ENCODE measurements at regions not wholly inside any gene's neighbourhood (a gene's known extent, or its start where the extent isn't known, plus 50 kb on each side); places are given as distances from the start of the nearest gene placed in this dataset.
A peak's percentile ranks its signal among the peaks of the same experiment; 100 is the strongest.

DNA sequence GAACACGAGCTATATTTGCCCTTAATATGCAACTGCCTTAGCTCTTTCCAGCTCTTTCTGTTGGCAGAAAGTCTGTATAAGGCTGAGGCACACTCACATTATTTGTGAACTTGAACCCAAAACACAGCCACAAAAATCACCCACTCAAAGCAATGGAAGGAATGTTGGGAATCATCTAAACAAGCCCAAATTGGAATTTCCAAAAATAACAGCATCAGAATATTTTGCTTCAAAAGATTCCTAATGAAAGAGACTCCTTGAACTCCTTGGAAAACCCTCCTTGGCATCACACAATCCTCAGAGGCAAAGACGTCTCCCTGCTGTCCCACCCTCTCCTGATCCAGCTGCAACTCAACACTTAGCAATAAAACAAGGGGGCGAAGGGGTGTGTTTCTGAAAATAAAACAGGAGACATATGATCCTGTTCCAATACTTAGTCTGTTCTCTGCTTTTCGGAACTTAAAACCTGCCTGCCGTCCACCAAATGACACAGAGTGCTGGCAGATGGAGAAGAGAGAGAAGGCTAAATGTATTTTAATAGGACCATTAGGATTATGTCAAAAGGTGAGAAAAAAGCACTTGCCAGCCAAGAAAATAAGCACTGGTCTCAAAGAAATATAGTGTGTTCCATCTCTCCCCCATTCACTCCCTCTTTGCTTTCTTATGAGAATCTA is 320.7 kb upstream of the JARID2 start:
- intact Hi-C loops (cut with micrococcal nuclease), result no loop called here
- Histone ChIP-seq H3K36me3 (ENCODE audit: control insufficient read depth in 2 of 3, insufficient read depth in 3 of 3, low read length in 3 of 3) (no peaks in the 10 kb centered on the region), H3K27me3 (ENCODE audit: control insufficient read depth in 2 of 2, insufficient read depth in 2 of 2, low read length in 2 of 2) (no peaks in the 10 kb centered on the region), H3K9me3 (ENCODE audit: control insufficient read depth in 2 of 3, low read length in 3 of 3) (no peaks in the 10 kb centered on the region), H3K27ac (ENCODE audit: low read depth, low read length) (no peak overlapping the region), H3K4me3 (ENCODE audit: low read length) (no peak overlapping the region), H3K4me1 (ENCODE audit: control insufficient read depth in 2 of 2, insufficient read depth in 2 of 2, low read length in 2 of 2) (no peaks in the 10 kb centered on the region)
- H3K36me3 Mint-ChIP-seq, result no peaks in the 10 kb centered on the region
- peaks cover 0 to 7% (median 0%) of the 10 kb centered on the region in 7 donors for H3K4me1 Mint-ChIP-seq
- H3K9me3 Mint-ChIP-seq, result no peaks in the 10 kb centered on the region
- POLR2A ChIA-PET, result no interaction called here
- no peak overlapping the region for H3K27ac Mint-ChIP-seq
- DNase-seq (no peak), ATAC-seq (no peak)
- H3K27me3 Mint-ChIP-seq, result peaks cover 0 to 2% (median 0%) of the 10 kb centered on the region in 5 donors
- H3K4me3 Mint-ChIP-seq, result no peak overlapping the region
- CTCF ChIA-PET, result no interaction called here

DNA sequence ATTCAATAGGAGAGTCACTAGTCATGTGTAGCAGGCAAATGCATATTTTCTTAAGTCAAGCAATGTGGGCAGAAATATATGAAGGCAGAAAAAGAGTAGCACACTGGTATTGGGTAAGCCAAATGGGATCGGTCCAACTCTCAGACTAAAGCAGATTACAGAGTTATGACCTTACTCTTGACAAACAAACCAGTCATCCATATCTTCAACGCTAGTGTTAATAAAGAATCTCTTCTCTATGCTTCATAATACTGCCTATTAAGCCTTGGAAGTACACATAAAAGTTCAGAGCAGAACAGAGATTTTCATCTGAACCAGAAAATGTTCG is 320.2 kb upstream of the JARID2 start:
- H3K36me3 ChIP-seq (ENCODE audit: control insufficient read depth in 2 of 3, insufficient read depth in 3 of 3, low read length in 3 of 3), result no peaks in the 10 kb centered on the region
- intact Hi-C loops (cut with micrococcal nuclease), result no loop called here
- H3K4me1 ChIP-seq (ENCODE audit: control insufficient read depth in 2 of 2, insufficient read depth in 2 of 2, low read length in 2 of 2), result no peaks in the 10 kb centered on the region
- H3K9me3 ChIP-seq (ENCODE audit: control insufficient read depth in 2 of 3, low read length in 3 of 3), result no peaks in the 10 kb centered on the region
- Mint-ChIP-seq H3K27ac (no peak overlapping the region), H3K36me3 (no peaks in the 10 kb centered on the region), H3K4me1 (peaks cover 0 to 7% (median 0%) of the 10 kb centered on the region in 7 donors), H3K4me3 (no peak overlapping the region), H3K9me3 (no peaks in the 10 kb centered on the region), H3K27me3 (peaks cover 0 to 2% (median 0%) of the 10 kb centered on the region in 5 donors)
- ChIA-PET POLR2A (no interaction called here), CTCF (no interaction called here)
- H3K27ac ChIP-seq (ENCODE audit: low read depth, low read length), result no peak overlapping the region
- H3K4me3 ChIP-seq (ENCODE audit: low read length), result no peak overlapping the region
- H3K27me3 ChIP-seq (ENCODE audit: control insufficient read depth in 2 of 2, insufficient read depth in 2 of 2, low read length in 2 of 2), result no peaks in the 10 kb centered on the region
- ATAC-seq (no peak), DNase-seq (no peak)

DNA sequence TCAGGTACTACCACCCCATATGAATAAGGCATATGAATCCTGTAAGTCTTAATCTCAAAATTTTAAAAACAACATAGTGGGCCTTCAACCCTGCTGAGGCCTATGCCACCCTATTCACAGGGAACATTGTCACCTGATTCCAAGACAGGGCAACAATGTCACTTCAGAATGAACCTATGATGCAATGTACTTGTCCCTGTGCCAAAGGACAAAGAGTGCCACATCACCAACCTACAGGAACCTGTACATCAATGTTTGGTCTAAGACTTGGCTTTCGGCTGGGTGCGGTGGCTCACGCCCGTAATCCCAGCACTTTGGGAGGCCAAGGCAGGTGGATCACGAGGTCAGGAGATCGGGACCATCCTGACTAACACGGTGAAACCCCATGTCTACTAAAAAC is 318.5 kb upstream of the JARID2 start:
- Mint-ChIP-seq H3K9me3 (no peaks in the 10 kb centered on the region), H3K4me3 (no peak overlapping the region), H3K27me3 (peaks cover 0 to 2% (median 0%) of the 10 kb centered on the region in 5 donors), H3K27ac (no peak overlapping the region), H3K4me1 (peaks cover 0 to 7% (median 0%) of the 10 kb centered on the region in 7 donors), H3K36me3 (no peaks in the 10 kb centered on the region)
- Histone ChIP-seq H3K4me3 (ENCODE audit: low read length) (no peak overlapping the region), H3K9me3 (ENCODE audit: control insufficient read depth in 2 of 3, low read length in 3 of 3) (no peaks in the 10 kb centered on the region), H3K36me3 (ENCODE audit: control insufficient read depth in 2 of 3, insufficient read depth in 3 of 3, low read length in 3 of 3) (no peaks in the 10 kb centered on the region), H3K27me3 (ENCODE audit: control insufficient read depth in 2 of 2, insufficient read depth in 2 of 2, low read length in 2 of 2) (no peaks in the 10 kb centered on the region), H3K27ac (ENCODE audit: low read depth, low read length) (no peak overlapping the region), H3K4me1 (ENCODE audit: control insufficient read depth in 2 of 2, insufficient read depth in 2 of 2, low read length in 2 of 2) (no peaks in the 10 kb centered on the region)
- ChIA-PET POLR2A (no interaction called here), CTCF (no interaction called here)
- intact Hi-C loops (cut with micrococcal nuclease), result no loop called here
- DNase-seq (no peak), ATAC-seq (peak; percentile 27)

DNA sequence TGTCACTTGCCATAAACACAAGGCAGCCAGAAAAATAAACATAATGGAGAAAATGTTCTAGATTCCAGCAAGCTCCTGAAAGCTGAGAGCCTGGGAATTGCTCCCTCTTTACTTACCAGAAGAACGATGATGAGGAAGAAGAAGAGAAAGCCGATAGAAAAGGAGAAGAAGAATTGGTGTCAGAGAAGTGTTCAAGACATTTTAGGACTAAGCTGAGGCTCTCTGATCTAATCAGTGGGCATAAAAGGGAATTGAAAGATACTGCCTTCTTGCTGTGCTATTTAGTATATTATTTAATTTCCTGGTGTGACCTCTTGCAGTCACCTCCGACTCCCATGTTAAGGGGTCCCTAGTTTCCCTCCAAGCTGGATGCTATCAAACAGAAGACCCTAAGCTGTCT is 316.6 kb upstream of the JARID2 start:
- DNase-seq (no peak), ATAC-seq (no peak)
- CTCF ChIA-PET, result no interaction called here
- H3K9me3 ChIP-seq (ENCODE audit: control insufficient read depth in 2 of 3, low read length in 3 of 3), result no peaks in the 10 kb centered on the region
- Mint-ChIP-seq H3K4me1 (peaks cover 0 to 7% (median 0%) of the 10 kb centered on the region in 7 donors), H3K36me3 (no peaks in the 10 kb centered on the region), H3K27ac (no peak overlapping the region), H3K9me3 (no peaks in the 10 kb centered on the region), H3K4me3 (no peak overlapping the region), H3K27me3 (no peaks in the 10 kb centered on the region)
- POLR2A ChIA-PET, result no interaction called here
- intact Hi-C loops (cut with micrococcal nuclease), result no loop called here
- no peak overlapping the region for H3K27ac ChIP-seq (ENCODE audit: low read depth, low read length)
- no peaks in the 10 kb centered on the region for H3K4me1 ChIP-seq (ENCODE audit: control insufficient read depth in 2 of 2, insufficient read depth in 2 of 2, low read length in 2 of 2)
- H3K27me3 ChIP-seq (ENCODE audit: control insufficient read depth in 2 of 2, insufficient read depth in 2 of 2, low read length in 2 of 2), result no peaks in the 10 kb centered on the region
- H3K36me3 ChIP-seq (ENCODE audit: control insufficient read depth in 2 of 3, insufficient read depth in 3 of 3, low read length in 3 of 3), result no peaks in the 10 kb centered on the region
- H3K4me3 ChIP-seq (ENCODE audit: low read length), result no peak overlapping the region

DNA sequence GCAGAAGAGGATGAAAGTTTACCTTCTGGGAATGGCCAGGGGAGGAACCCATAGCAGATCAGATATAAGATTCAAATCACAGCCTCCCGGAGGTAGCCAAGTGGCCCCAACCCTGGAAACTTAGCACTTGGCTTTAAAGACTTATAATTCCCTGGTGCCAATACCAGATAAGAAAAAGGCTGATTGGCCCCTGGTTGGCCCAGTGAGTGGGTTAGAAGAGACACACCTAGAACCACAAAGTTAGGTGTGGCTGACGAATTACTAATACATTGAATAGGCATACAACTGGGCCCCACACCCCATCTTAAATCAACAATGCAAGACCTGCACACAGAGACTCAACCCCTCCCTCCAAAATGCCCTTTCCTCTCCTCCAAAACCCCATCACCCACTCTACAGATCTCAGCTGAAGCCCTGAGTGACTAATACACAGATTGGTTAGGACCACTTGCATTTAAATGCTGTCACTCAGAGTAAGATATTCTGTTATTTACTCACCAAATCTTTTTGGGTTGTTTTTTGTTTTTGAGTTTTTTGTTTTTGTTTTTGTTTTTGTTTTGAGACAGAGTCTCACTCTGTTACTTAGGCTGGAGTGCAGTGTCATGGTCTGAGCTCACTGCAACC is 315.4 kb upstream of the JARID2 start:
- H3K9me3 Mint-ChIP-seq, result no peaks in the 10 kb centered on the region
- intact Hi-C loops (cut with micrococcal nuclease), result no loop called here
- no peak overlapping the region for H3K27ac Mint-ChIP-seq
- ChIA-PET CTCF (no interaction called here), POLR2A (no interaction called here)
- H3K4me3 Mint-ChIP-seq, result no peak overlapping the region
- peaks cover 0 to 8% (median 0%) of the 10 kb centered on the region in 7 donors for H3K4me1 Mint-ChIP-seq
- H3K27me3 Mint-ChIP-seq, result no peaks in the 10 kb centered on the region
- H3K4me3 ChIP-seq (ENCODE audit: low read length), result no peak overlapping the region
- no peak overlapping the region for H3K27ac ChIP-seq (ENCODE audit: low read depth, low read length)
- no peaks in the 10 kb centered on the region for H3K9me3 ChIP-seq (ENCODE audit: control insufficient read depth in 2 of 3, low read length in 3 of 3)
- no peaks in the 10 kb centered on the region for H3K4me1 ChIP-seq (ENCODE audit: control insufficient read depth in 2 of 2, insufficient read depth in 2 of 2, low read length in 2 of 2)
- DNase-seq, result no peak
- H3K36me3 ChIP-seq (ENCODE audit: control insufficient read depth in 2 of 3, insufficient read depth in 3 of 3, low read length in 3 of 3), result no peaks in the 10 kb centered on the region
- H3K27me3 ChIP-seq (ENCODE audit: control insufficient read depth in 2 of 2, insufficient read depth in 2 of 2, low read length in 2 of 2), result no peaks in the 10 kb centered on the region
- peaks cover 0 to 3% (median 0%) of the 10 kb centered on the region in 5 donors for H3K36me3 Mint-ChIP-seq
- ATAC-seq, result no peak

DNA sequence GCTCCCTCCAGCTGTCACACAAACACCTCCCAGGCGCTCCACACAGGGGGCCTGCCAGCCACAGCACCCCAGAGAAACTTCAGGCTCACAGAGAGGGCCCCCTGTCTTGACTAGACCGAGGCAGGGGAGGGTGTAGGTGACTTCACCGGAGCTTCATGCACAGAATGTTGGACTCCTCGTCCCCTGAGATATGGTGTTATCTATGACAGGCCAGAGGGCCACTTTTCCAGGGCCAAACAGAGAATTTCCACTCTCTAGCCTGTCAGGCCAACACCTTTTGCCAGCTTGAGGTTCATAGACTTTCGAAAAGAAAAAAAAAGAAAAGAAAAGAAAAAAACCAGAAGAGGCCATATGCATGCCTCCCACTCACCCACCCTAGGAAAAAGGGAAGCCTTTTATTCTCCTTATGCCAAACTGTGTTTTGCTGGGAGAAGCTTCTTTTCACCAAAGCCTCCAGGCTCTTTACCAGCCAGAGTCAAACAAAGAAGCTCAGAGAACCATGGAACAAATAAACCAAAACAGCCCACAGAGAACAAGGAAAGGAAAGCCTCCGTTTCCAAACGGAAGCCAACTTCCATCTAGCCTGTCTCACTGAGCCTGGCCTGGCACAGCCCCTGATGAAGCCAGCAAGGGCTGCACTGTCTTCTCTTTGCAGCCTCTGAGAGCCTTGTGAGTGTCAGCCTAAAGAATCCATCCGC is 313.2 kb upstream of the JARID2 start:
- Mint-ChIP-seq H3K36me3 (peaks cover 0 to 3% (median 0%) of the 10 kb centered on the region in 5 donors), H3K27me3 (no peaks in the 10 kb centered on the region), H3K27ac (no peak overlapping the region), H3K9me3 (no peaks in the 10 kb centered on the region), H3K4me1 (peaks cover 0 to 8% (median 0%) of the 10 kb centered on the region in 7 donors), H3K4me3 (no peak overlapping the region)
- ATAC-seq (no peak), DNase-seq (no peak)
- CTCF ChIA-PET, result no interaction called here
- H3K4me3 ChIP-seq (ENCODE audit: low read length), result no peak overlapping the region
- H3K27me3 ChIP-seq (ENCODE audit: control insufficient read depth in 2 of 2, insufficient read depth in 2 of 2, low read length in 2 of 2), result no peaks in the 10 kb centered on the region
- H3K27ac ChIP-seq (ENCODE audit: low read depth, low read length), result no peak overlapping the region
- no peaks in the 10 kb centered on the region for H3K4me1 ChIP-seq (ENCODE audit: control insufficient read depth in 2 of 2, insufficient read depth in 2 of 2, low read length in 2 of 2)
- intact Hi-C loops (cut with micrococcal nuclease), result no loop called here
- H3K36me3 ChIP-seq (ENCODE audit: control insufficient read depth in 2 of 3, insufficient read depth in 3 of 3, low read length in 3 of 3), result no peaks in the 10 kb centered on the region
- no peaks in the 10 kb centered on the region for H3K9me3 ChIP-seq (ENCODE audit: control insufficient read depth in 2 of 3, low read length in 3 of 3)
- POLR2A ChIA-PET, result interaction anchor here (0.6 to 0.7 kb wide), 3 partner anchors 29 to 356 kb away, joined by 3 read pairs; no protein-coding TSS in a partner anchor

DNA sequence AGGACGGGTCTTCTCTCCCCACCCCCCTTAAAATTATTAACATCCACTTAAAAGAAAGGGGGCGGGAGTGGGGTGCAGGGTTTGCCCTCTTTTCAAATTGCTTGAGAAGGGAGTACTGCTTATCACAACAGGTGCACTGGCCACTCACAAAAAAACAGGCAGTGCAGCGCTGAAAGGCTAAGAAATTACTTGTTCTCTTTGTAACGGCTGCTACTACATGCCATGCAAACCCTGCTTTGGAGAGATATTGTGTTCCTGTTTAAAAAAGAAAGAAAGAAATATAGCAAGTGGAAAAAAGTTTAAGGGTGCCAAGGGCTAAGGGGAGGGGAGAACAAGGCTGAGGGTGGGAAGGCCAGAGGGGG is 312.7 kb upstream of the JARID2 start:
- Histone ChIP-seq H3K36me3 (ENCODE audit: control insufficient read depth in 2 of 3, insufficient read depth in 3 of 3, low read length in 3 of 3) (no peaks in the 10 kb centered on the region), H3K27me3 (ENCODE audit: control insufficient read depth in 2 of 2, insufficient read depth in 2 of 2, low read length in 2 of 2) (no peaks in the 10 kb centered on the region), H3K4me3 (ENCODE audit: low read length) (no peak overlapping the region), H3K27ac (ENCODE audit: low read depth, low read length) (no peak overlapping the region), H3K4me1 (ENCODE audit: control insufficient read depth in 2 of 2, insufficient read depth in 2 of 2, low read length in 2 of 2) (no peaks in the 10 kb centered on the region), H3K9me3 (ENCODE audit: control insufficient read depth in 2 of 3, low read length in 3 of 3) (no peaks in the 10 kb centered on the region)
- no peaks in the 10 kb centered on the region for H3K9me3 Mint-ChIP-seq
- POLR2A ChIA-PET, result interaction anchor here (0.7 kb wide), 1 partner anchor 357 kb away, joined by 3 read pairs; no protein-coding TSS in a partner anchor
- H3K36me3 Mint-ChIP-seq, result peaks cover 0 to 3% (median 0%) of the 10 kb centered on the region in 5 donors
- CTCF ChIA-PET, result no interaction called here
- DNase-seq, result no peak
- H3K4me3 Mint-ChIP-seq, result no peak overlapping the region
- peaks cover 0 to 8% (median 0%) of the 10 kb centered on the region in 7 donors for H3K4me1 Mint-ChIP-seq
- ATAC-seq, result no peak
- no peak overlapping the region for H3K27ac Mint-ChIP-seq
- intact Hi-C loops (cut with micrococcal nuclease), result no loop called here
- H3K27me3 Mint-ChIP-seq, result no peaks in the 10 kb centered on the region

Measured in naive thymus-derived CD4-positive, alpha-beta T cell (primary cell).